GM18907 (cell line): ENCODE measurements at regions not wholly inside any gene's neighbourhood (a gene's known extent, or its start where the extent isn't known, plus 50 kb on each side); places are given as distances from the start of the nearest gene placed in this dataset.

Experiments used
- ATAC-seq: cut with Tn5 transposase; IDR thresholded peaks from one replicate; pipeline ENCODE4 v1.9.1; 2021; ENCODE audit warnings: mild to moderate bottlenecking, moderate library complexity; ENCODE audit not compliant: unreplicated experiment

DNA sequence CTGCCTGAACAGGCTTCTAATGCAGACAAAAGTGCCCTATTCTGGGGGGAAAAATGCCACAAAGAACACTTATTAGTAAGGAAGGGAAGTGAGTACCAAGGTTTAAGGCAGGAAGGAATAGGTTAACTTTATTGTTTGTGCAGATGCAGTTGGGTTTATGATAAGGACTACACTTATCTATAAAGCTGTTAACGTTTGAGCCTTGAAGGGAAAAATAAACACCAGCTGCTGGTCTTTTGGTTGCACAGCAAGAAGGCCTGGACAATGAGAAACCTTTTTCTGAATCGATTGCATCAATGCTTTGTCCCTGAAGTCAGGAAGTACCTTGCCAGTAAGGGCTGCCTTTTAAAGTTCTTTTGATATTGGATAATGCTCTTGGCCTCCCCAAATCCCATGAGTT, 407.8 kb downstream of the ATP23 start:
- no peak for ATAC-seq

DNA sequence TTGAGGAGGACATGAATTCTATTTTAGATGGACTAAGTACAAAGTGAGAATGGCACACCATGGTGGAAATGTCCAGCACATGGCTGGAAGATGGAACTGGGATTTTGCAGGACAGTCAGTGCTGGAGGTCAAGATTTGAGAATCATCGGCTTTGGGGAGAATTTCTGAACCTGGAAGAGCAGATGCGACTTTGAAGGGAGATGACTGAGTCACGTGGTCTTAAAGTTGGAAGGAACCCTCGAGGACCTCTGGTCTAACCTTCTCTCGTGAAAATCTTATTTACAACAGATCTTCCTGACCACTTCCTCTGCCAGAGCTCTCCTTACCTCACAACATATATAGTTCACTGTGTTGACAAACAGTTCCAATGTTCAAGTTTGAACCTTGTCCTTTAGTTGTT, 415.4 kb downstream of the ATP23 start:
- ATAC-seq, result no peak

DNA sequence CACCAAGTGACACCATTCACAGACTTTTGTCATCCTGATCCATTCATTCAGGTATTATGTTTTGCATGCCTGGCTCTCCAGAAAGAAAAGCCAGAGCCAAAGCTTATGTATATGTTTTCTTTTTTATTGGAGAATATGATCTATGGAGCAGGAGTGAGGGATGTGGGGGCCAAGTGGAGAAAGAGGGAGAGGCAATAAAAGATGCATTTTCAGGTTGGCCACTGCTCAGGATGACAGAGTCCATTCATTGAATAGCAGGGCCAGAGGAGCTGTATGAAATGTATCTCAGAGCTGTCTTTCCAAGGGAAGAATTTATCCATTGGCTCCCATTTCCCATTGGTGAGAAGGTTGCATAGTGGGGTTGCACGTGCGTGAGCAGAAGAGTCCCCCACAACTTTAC, 416.1 kb downstream of the ATP23 start:
- no peak for ATAC-seq

DNA sequence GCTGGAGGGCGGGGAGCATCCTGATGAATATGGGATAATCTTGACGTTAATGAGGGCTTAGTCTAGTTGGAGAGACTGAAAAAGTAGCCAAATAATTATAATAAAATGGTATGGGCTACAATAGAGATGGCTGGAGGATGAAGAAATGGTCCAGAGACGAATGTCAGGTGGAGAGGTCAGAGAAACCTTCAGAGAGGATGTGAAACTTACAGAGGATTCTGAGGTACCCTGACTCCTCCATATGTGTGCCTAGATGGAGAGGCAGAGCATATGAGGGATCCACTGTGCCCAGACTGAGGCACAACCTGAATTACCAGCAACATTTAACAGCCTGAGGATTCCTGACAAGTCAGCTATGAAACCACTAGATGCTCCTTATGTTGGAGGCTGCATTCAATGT, 417.0 kb downstream of the ATP23 start:
- ATAC-seq, result no peak

DNA sequence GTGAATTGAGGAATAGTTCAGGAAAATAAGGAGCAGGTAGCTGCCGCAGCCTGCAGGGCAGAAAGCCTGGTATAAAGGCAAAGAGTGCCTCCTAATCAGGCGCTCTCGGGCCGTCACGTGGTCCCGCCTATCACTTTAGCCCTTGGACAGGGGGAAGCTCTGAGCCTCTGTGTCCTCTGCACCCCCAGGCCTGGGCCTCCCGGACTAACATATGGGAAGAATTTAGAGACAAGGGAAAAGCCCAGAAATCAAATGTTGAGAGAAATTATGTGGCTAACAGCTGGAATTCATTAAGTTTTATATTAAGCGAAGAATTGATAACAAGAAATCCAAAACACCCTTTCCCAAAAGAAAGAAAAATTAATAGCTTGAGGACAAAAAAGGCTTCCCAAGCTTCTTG, 417.7 kb downstream of the ATP23 start:
- no peak for ATAC-seq

DNA sequence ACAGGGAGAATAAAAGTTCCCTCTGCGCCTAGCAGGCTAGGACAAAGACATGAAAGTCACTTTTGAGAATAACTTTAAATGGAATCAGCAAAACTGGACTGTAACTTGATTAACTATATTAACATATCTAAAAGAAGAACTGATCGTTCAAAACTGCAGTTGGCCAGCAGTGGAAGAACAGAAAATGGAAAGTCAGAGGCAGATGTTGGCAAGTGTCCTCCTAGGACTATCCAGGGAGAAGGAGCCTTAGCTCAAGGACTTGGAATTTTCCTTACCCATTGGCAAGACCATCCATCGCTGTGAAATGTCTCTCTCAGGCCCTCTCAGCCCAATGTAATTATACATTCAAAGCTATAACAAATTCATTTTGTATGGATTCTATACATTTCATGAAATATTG, 419.7 kb downstream of the ATP23 start:
- no peak for ATAC-seq

GRCh38 chr12:58363971-58364370, 422.6 kb downstream of the ATP23 start:
- no peak for ATAC-seq

- ATAC-seq, result no peak
Observed at GRCh38 chr12:58364389-58365086, 423.2 kb downstream of the ATP23 start.

- no peak for ATAC-seq
Observed at GRCh38 chr12:58365087-58365390, 423.7 kb downstream of the ATP23 start.

DNA sequence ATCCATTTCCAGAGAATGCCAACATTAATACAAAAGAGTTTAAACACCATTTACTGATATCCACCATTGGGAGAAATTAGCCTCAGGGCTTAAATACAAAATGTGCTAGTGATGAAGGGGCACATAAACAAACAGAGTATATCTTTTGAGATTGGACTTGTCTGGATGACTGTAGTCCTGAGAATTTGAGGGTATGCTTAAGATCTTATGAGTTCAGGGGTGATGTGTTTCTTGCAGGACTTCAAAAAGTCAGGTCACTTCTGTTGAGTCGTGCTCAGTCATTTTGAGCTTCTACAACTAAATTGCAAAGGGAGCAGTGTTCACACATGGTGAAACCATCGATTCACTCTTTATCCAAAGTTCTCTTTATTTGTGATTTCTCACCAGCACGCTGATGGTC, 425.7 kb downstream of the ATP23 start:
- no peak for ATAC-seq

DNA sequence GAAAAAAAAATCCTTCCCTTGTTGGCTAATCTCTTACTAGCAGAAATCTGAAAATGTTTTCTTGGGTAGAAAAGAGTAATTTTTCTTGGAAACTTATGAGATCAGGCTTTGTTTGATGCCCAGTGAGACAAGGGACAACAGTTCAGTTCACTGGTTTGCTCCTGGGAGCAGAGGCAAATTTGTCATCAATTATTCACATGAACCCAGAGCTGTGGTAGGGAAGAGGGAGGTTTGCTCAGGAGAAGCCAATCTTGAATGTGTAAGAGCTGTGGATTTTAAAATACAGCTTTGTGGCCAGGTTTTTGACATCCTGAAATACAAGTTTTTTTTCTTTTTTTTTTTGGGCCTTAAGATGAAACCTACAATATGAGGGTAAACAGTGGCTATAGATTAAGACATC, 426.6 kb downstream of the ATP23 start:
- ATAC-seq, result no peak

- ATAC-seq, result no peak
Observed at GRCh38 chr12:58369576-58369975, 428.2 kb downstream of the ATP23 start.

- ATAC-seq, result peak; percentile 94
Observed at GRCh38 chr12:58372298-58372697, 430.9 kb downstream of the ATP23 start.

DNA sequence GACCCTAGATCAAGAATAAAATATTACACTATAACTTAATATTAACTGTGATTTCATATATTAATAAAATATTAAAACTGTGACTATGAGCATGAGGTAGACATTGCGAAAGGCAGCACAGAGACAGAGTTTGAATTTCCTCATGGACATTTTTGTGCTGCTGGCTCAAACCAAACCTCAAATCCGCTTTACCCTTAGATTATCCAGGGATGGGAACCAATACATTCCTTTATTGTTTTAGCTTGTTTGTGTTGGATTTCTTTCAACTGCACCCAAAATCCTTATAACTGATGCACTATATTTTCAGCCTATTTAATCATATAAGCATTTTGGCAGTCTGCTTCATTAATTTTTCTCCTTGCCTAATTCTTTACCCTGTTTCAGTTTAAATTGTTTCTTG, 436.7 kb downstream of the ATP23 start:
- no peak for ATAC-seq

- no peak for ATAC-seq
Observed at GRCh38 chr12:58381546-58381945, 440.2 kb downstream of the ATP23 start.

- ATAC-seq, result no peak
Observed at GRCh38 chr12:58384196-58384595, 442.8 kb downstream of the ATP23 start.

DNA sequence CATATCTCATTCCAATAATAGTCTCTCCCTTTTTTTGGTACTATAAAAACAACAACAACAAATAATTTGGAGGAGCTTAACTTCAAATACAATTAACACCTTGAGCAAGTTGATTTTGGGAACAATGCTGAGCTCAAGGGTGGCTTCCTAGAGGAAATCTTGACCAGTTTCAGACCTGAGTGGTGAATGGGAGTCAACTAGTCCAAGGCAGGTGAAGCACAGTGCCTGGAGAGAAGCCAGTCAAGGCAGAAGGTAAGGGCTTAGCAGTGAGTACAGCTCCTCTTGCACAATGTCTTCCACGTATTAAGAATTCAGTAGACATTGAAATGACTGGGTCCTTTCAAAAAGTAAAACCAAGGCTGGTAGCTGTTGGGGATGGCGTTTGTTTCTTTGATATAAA, 444.8 kb downstream of the ATP23 start:
- ATAC-seq, result no peak

GRCh38 chr12:58387199-58387598, 445.8 kb downstream of the ATP23 start:
- no peak for ATAC-seq

GRCh38 chr12:58388261-58388660, 446.9 kb downstream of the ATP23 start:
- ATAC-seq, result no peak

- no peak for ATAC-seq
Observed at GRCh38 chr12:58393152-58393551, 451.8 kb downstream of the ATP23 start.

- ATAC-seq, result no peak
Observed at GRCh38 chr12:58395056-58395455, 453.7 kb downstream of the ATP23 start.

DNA sequence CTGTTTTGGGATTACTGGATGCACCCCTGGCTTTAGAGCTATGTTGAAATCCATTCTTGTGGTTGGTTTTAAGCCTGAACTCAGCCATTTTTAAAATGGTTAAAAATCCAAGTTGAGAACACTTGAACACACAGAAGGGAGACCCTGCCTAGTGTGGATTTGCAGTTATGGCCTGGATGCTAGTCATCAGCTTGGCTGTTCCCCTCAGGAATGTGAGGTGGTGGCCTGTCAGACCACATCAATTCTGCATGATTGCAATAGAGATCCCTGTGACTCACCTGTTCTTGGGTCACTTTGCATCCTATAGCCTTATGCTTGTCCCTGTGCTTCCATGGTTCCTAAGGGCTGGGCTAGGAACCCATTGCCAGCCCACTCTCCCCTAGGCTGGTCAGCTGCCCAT, 454.1 kb downstream of the ATP23 start:
- ATAC-seq, result no peak

- ATAC-seq, result no peak
Observed at GRCh38 chr12:58396239-58396638, 454.9 kb downstream of the ATP23 start.

DNA sequence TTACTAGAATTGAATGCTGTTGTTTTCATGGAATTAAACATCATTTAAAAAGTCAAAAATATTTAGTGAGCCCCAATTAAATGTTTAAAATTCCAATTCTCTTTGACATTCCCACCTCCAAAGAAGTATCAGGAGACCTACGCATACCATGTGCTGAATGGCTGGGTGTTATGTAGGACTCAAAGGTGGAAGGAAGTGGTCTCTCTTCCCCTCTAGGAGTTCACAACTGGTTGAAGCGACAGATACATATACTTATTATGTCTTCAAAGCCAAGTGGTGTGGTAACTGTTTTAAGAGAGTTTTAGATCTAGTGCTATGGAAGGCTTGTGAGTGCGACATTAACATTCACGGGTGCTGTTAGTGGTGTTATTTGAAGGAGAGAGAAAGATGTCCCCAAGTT, 464.0 kb downstream of the ATP23 start:
- ATAC-seq, result no peak
